Keratinocyte (primary cell): ENCODE measurements at regions not wholly inside any gene's neighbourhood (a gene's known extent, or its start where the extent isn't known, plus 50 kb on each side); places are given as distances from the start of the nearest gene placed in this dataset.

Source experiments
- DNase-seq: peaks from one replicate; pipeline ENCODE4 v3.0.0-alpha.2; 2011; ENCODE audit warnings: low read depth, missing footprints, low spot score
- FAIRE-seq: peaks from 2 replicates; lab custom pipeline; 2011; peaks lifted over from hg19 to GRCh38; lab: Jason Lieb, UNC
- H2AFZ ChIP-seq: 2 replicates; pipeline ENCODE4 v1.6.0; 2012; ENCODE audit warnings: low read length, control low read depth, inconsistent platforms; ENCODE audit not compliant: control insufficient read depth
- H3K27ac ChIP-seq: 2 replicates; pipeline ENCODE4 v1.5.1; 2011; ENCODE audit warnings: low read length; ENCODE audit not compliant: control insufficient read depth, insufficient read depth
- H3K27me3 ChIP-seq: 3 replicates; pipeline ENCODE4 v1.6.0; 2011; ENCODE audit warnings: low read length; ENCODE audit not compliant: control insufficient read depth, insufficient read depth; ENCODE audit errors: extremely low read depth
- H3K36me3 ChIP-seq, 2 experiments: 2 replicates in 1 of 2; 3 replicates in 1 of 2; pipeline ENCODE4 v1.5.1; 2011; ENCODE audit warnings: low read length in 2 of 2, mild to moderate bottlenecking in 1 of 2; ENCODE audit not compliant: control insufficient read depth in 2 of 2, insufficient read depth in 2 of 2; ENCODE audit errors: extremely low read depth in 1 of 2
- H3K4me1 ChIP-seq: 3 replicates; pipeline ENCODE4 v1.5.1; 2011; ENCODE audit warnings: low read length; ENCODE audit not compliant: control insufficient read depth, insufficient read depth; ENCODE audit errors: extremely low read depth
- H3K4me2 ChIP-seq: 3 replicates; pipeline ENCODE4 v1.6.0; 2011; ENCODE audit warnings: low read depth, low read length; ENCODE audit not compliant: control insufficient read depth, insufficient read depth; ENCODE audit errors: extremely low read depth
- H3K4me3 ChIP-seq, 3 experiments: fragments of 200-600 bp in 1 of 3; sonication (generic) in 1 of 3; 2 replicates in 2 of 3; 3 replicates in 1 of 3; pipeline ENCODE4 v1.5.1; 2011 to 2016; ENCODE audit warnings: low read length in 3 of 3, mild to moderate bottlenecking in 3 of 3, control low read depth in 2 of 3, inconsistent platforms in 1 of 3, low read depth in 1 of 3, mixed read lengths in 1 of 3, mixed run types in 1 of 3, moderate library complexity in 1 of 3; ENCODE audit not compliant: control insufficient read depth in 2 of 3, insufficient read depth in 2 of 3; ENCODE audit errors: extremely low read depth in 1 of 3
- H3K79me2 ChIP-seq: 2 replicates; pipeline ENCODE4 v1.6.0; 2012; ENCODE audit warnings: low read length; ENCODE audit not compliant: control insufficient read depth, insufficient read depth
- H3K9ac ChIP-seq: 3 replicates; pipeline ENCODE4 v1.6.0; 2011; ENCODE audit warnings: low read length; ENCODE audit not compliant: control insufficient read depth, insufficient read depth; ENCODE audit errors: extremely low read depth
- H3K9me1 ChIP-seq: 3 replicates; pipeline ENCODE4 v1.6.0; 2011; ENCODE audit warnings: low read length; ENCODE audit not compliant: control insufficient read depth, insufficient read depth; ENCODE audit errors: extremely low read depth
- H3K9me3 ChIP-seq: 2 replicates; pipeline ENCODE4 v1.5.1; 2012; ENCODE audit warnings: low read depth, low read length; ENCODE audit not compliant: control insufficient read depth
- H4K20me1 ChIP-seq: 3 replicates; pipeline ENCODE4 v1.6.0; 2011; ENCODE audit warnings: low read length; ENCODE audit not compliant: control insufficient read depth, insufficient read depth; ENCODE audit errors: extremely low read depth
- EZH2 ChIP-seq: IDR thresholded peaks from one replicate; pipeline ENCODE4 v1.6.1; 2012; ENCODE audit warnings: inconsistent platforms, mild to moderate bottlenecking, low read length, moderate library complexity
- dilution Hi-C: fragments of 300-500 bp; cut with MboI; formaldehyde crosslinking; loops from one replicate; pipeline ENCODE4 v1.7.0; 2020; ENCODE audit warnings: low sequenced_read_pairs; ENCODE audit not compliant: extremely low pct_ligation_motif_present
- TF ChIP-seq, protein P1 (sequence below), 3 experiments: IDR thresholded peaks in 1 of 3; conservative IDR thresholded peaks in 1 of 3; optimal IDR thresholded peaks in 1 of 3; 2 replicates in 2 of 3; 3 replicates in 1 of 3; pipeline versions ENCODE3 to v1.5.1; 2011; ENCODE audit warnings: low read length in 3 of 3, mild to moderate bottlenecking in 3 of 3, moderate library complexity in 2 of 3, control low read depth in 1 of 3, inconsistent platforms in 1 of 3; ENCODE audit not compliant: insufficient read depth in 2 of 3; ENCODE audit errors: extremely low read depth in 1 of 3

DNA sequence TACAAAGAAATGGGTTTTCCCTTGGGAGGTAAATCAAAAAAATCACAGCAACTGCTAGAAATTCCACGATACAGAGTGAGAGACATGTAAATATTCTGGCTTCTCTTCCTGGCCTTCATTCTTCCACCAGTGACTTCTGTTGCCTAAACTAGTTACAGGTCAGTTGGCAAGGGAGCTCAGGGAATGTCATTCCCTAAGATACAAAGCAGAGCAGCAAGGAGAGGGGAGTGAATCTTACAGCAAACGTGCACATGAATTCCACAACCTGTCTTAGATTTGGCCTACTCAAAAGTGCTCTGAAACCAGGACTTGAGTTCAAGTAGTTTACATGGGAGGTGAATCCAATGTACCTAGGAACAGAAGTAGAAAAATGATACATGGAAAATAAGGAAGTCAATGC is 445.3 kb upstream of the LRRC7 start:
- FAIRE-seq, result no peak

DNA sequence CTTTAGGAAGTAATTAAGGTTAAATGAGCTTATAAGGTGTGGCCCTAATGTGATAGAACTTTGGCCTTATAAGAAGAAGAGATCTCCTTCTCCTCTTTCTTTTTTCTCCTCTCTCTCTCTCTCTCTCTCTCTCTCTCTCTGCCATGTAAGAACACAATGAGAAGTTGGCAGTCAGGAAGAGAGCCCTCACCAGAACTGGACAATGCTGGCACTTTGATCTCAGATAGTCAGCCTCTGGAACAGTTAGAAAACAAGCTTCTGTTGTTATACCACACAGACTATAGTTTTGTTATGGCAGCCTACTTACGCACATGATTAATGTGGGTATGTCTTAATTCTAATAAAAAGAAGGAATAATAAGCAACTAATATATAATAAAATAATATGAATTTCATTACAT is 444.2 kb upstream of the LRRC7 start:
- no peaks in the 10 kb centered on the region for H3K9me1 ChIP-seq
- H3K27me3 ChIP-seq, result no peaks in the 10 kb centered on the region
- no peak overlapping the region for H3K4me3 ChIP-seq
- no peak overlapping the region for H3K4me2 ChIP-seq
- DNase-seq, result no peak
- dilution Hi-C loops, result no loop called here
- H2AFZ ChIP-seq, result no peak overlapping the region
- FAIRE-seq, result no peak
- no peak overlapping the region for H3K27ac ChIP-seq
- peaks cover 10% of the 10 kb centered on the region for H3K4me1 ChIP-seq
- H3K9ac ChIP-seq, result no peak overlapping the region
- no peak for TF ChIP-seq EZH2
- TF ChIP-seq, protein P1, sequence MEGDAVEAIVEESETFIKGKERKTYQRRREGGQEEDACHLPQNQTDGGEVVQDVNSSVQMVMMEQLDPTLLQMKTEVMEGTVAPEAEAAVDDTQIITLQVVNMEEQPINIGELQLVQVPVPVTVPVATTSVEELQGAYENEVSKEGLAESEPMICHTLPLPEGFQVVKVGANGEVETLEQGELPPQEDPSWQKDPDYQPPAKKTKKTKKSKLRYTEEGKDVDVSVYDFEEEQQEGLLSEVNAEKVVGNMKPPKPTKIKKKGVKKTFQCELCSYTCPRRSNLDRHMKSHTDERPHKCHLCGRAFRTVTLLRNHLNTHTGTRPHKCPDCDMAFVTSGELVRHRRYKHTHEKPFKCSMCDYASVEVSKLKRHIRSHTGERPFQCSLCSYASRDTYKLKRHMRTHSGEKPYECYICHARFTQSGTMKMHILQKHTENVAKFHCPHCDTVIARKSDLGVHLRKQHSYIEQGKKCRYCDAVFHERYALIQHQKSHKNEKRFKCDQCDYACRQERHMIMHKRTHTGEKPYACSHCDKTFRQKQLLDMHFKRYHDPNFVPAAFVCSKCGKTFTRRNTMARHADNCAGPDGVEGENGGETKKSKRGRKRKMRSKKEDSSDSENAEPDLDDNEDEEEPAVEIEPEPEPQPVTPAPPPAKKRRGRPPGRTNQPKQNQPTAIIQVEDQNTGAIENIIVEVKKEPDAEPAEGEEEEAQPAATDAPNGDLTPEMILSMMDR (optimal IDR thresholded peaks at IDR 0.05 in 1 of 3, IDR thresholded peaks at IDR 0.05 in 1 of 3, conservative IDR thresholded peaks at IDR 0.05 in 1 of 3; ENCODE audit: extremely low read depth in 1 of 3, insufficient read depth in 2 of 3, low read length in 3 of 3), result no peak
- H3K36me3 ChIP-seq, result no peaks in the 10 kb centered on the region
- no peaks in the 10 kb centered on the region for H3K9me3 ChIP-seq
- H4K20me1 ChIP-seq, result no peaks in the 10 kb centered on the region
- no peaks in the 10 kb centered on the region for H3K79me2 ChIP-seq

More for the DNA sequence above, 445.3 kb upstream of the LRRC7 start:
- no peaks in the 10 kb centered on the region for H3K9me1 ChIP-seq
- H3K36me3 ChIP-seq, result no peaks in the 10 kb centered on the region
- no peak overlapping the region for H3K27ac ChIP-seq
- no peak for TF ChIP-seq EZH2
- TF ChIP-seq, protein P1 (optimal IDR thresholded peaks at IDR 0.05 in 1 of 3, IDR thresholded peaks at IDR 0.05 in 1 of 3, conservative IDR thresholded peaks at IDR 0.05 in 1 of 3; ENCODE audit: extremely low read depth in 1 of 3, insufficient read depth in 2 of 3, low read length in 3 of 3), result no peak
- no peak overlapping the region for H3K4me3 ChIP-seq
- no peaks in the 10 kb centered on the region for H3K9me3 ChIP-seq
- no peaks in the 10 kb centered on the region for H3K27me3 ChIP-seq
- no peak overlapping the region for H3K9ac ChIP-seq
- peaks cover 10% of the 10 kb centered on the region for H3K4me1 ChIP-seq
- no peak for DNase-seq
- no peak overlapping the region for H2AFZ ChIP-seq
- no peaks in the 10 kb centered on the region for H3K79me2 ChIP-seq
- no peaks in the 10 kb centered on the region for H4K20me1 ChIP-seq
- dilution Hi-C loops, result no loop called here
- no peak overlapping the region for H3K4me2 ChIP-seq
